Trophoblast cell (in vitro differentiated cells and primary cell): ENCODE measurements at regions not wholly inside any gene's neighbourhood (a gene's known extent, or its start where the extent isn't known, plus 50 kb on each side); places are given as distances from the start of the nearest gene placed in this dataset.

Experiments used
- DNase-seq, 2 donors: peaks; one replicate each; pipeline ENCODE4 v3.0.0-alpha.2; 2016
- H2AFZ ChIP-seq: 2 replicates; pipeline ENCODE4 v1.6.1; 2013; ENCODE audit warnings: low read length, moderate library complexity, mild to moderate bottlenecking; ENCODE audit not compliant: insufficient read depth, poor library complexity
- H2AK5ac ChIP-seq: 2 replicates; pipeline ENCODE4 v1.6.1; 2013; ENCODE audit warnings: mild to moderate bottlenecking, low read length
- H2BK120ac ChIP-seq: 2 replicates; pipeline ENCODE4 v1.6.1; 2013; ENCODE audit warnings: low read length, mild to moderate bottlenecking, moderate library complexity; ENCODE audit not compliant: insufficient read depth, poor library complexity
- H2BK12ac ChIP-seq: 2 replicates; pipeline ENCODE4 v1.6.1; 2013; ENCODE audit warnings: mild to moderate bottlenecking, low read length, moderate library complexity
- H2BK5ac ChIP-seq: 2 replicates; pipeline ENCODE4 v1.6.1; 2013; ENCODE audit warnings: low read length, low read depth, moderate library complexity, mild to moderate bottlenecking; ENCODE audit not compliant: poor library complexity
- H3K14ac ChIP-seq: 2 replicates; pipeline ENCODE4 v1.6.1; 2013; ENCODE audit warnings: mild to moderate bottlenecking, low read length
- H3K18ac ChIP-seq: 2 replicates; pipeline ENCODE4 v1.6.1; 2013; ENCODE audit warnings: mild to moderate bottlenecking, low read length
- H3K23ac ChIP-seq: 2 replicates; pipeline ENCODE4 v1.6.1; 2013; ENCODE audit warnings: low read length
- H3K27ac ChIP-seq: 2 replicates; pipeline ENCODE4 v1.5.1; 2013; ENCODE audit warnings: low read depth, mild to moderate bottlenecking, inconsistent platforms, low read length, moderate library complexity
- H3K27me3 ChIP-seq: 2 replicates; pipeline ENCODE4 v1.6.1; 2013; ENCODE audit warnings: inconsistent platforms, mild to moderate bottlenecking, low read length, moderate library complexity; ENCODE audit not compliant: insufficient read depth
- H3K36me3 ChIP-seq, 2 experiments: 1 replicate in 1 of 2; 2 replicates in 1 of 2; pipeline ENCODE4 v1.6.1; 2013; ENCODE audit warnings: low read length in 2 of 2, mild to moderate bottlenecking in 2 of 2, moderate library complexity in 1 of 2; ENCODE audit not compliant: insufficient read depth in 2 of 2, control insufficient read depth in 1 of 2
- H3K4ac ChIP-seq: 2 replicates; pipeline ENCODE4 v1.6.1; 2013; ENCODE audit warnings: low read depth, mild to moderate bottlenecking, low read length, moderate library complexity
- H3K4me1 ChIP-seq, 2 experiments: 1 replicate in 1 of 2; 2 replicates in 1 of 2; pipeline ENCODE4 v1.6.1; 2013; ENCODE audit warnings: low read length in 2 of 2, mild to moderate bottlenecking in 2 of 2, moderate library complexity in 1 of 2; ENCODE audit not compliant: insufficient read depth in 2 of 2, control insufficient read depth in 1 of 2
- H3K4me2 ChIP-seq: 2 replicates; pipeline ENCODE4 v1.6.1; 2013; ENCODE audit warnings: inconsistent platforms, mild to moderate bottlenecking, low read length, moderate library complexity
- H3K4me3 ChIP-seq: 2 replicates; pipeline ENCODE4 v1.5.1; 2013; ENCODE audit warnings: mild to moderate bottlenecking, low read depth, low read length, inconsistent platforms
- H3K79me1 ChIP-seq: one replicate; pipeline ENCODE4 v1.6.1; 2013; ENCODE audit warnings: low read length
- H3K79me2 ChIP-seq: 2 replicates; pipeline ENCODE4 v1.6.1; 2013; ENCODE audit warnings: low read length, mild to moderate bottlenecking; ENCODE audit not compliant: control insufficient read depth, insufficient read depth, poor library complexity
- H3K9ac ChIP-seq: 2 replicates; pipeline ENCODE4 v1.6.1; 2013; ENCODE audit warnings: mild to moderate bottlenecking, low read length
- H3K9me3 ChIP-seq: 2 replicates; pipeline ENCODE4 v1.6.1; 2013; ENCODE audit warnings: low read depth, mild to moderate bottlenecking, control low read depth, inconsistent platforms, low read length; ENCODE audit not compliant: insufficient read depth
- H4K12ac ChIP-seq: 2 replicates; pipeline ENCODE4 v1.6.1; 2013; ENCODE audit warnings: low read depth, mild to moderate bottlenecking, low read length, moderate library complexity
- H4K8ac ChIP-seq: 2 replicates; pipeline ENCODE4 v1.6.1; 2013; ENCODE audit warnings: low read depth, mild to moderate bottlenecking, low read length, moderate library complexity
- H4K91ac ChIP-seq: one replicate; pipeline ENCODE4 v1.6.1; 2013; ENCODE audit warnings: low read depth, mild to moderate bottlenecking, low read length, moderate library complexity
- WGBS: extraction: QIAGEN DNeasy Blood & Tissue Kit; methylation state at CpG from one replicate; pipeline ENCODE4 v1.1.7; 2013; ENCODE audit warnings: missing lambda C conversion rate; ENCODE audit not compliant: insufficient read length, insufficient coverage; ENCODE audit errors: extremely low coverage; 5-methylcytosine and 5-hydroxymethylcytosine counted together

DNA sequence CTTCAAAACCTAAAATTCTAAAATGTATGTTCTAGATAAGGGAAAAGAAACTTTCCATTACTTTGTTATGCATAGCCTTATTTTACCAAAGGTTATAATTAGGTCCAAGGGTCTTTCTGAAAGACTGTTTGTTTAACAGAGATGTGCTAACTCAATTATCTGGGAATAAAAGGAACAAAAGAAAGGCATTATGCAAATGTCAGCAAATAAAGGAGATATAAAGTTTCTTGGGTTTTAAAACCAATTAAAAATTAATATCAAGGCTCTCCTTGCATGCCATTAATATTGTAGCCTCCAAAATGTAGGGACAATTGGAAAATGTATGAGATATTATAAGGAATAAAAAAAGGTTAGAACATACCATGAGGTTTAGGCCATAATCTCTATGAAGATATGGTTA lies 87.8 kb upstream of the DOCK10 start:
- Histone ChIP-seq H3K4me3 (no peak overlapping the region), H3K36me3 (no peaks in the 10 kb centered on the region), H3K79me1 (no peaks in the 10 kb centered on the region), H3K4ac (no peak overlapping the region), H3K79me2 (no peaks in the 10 kb centered on the region), H4K12ac (no peak overlapping the region), H3K4me1 (no peaks in the 10 kb centered on the region), H3K23ac (no peak overlapping the region), H3K27me3 (no peaks in the 10 kb centered on the region), H3K4me2 (no peak overlapping the region), H3K27ac (no peak overlapping the region), H2BK12ac (no peak overlapping the region), H3K9me3 (peaks cover 2% of the 10 kb centered on the region), H2BK5ac (no peak overlapping the region), H2AK5ac (no peak overlapping the region), H4K91ac (no peak overlapping the region), H3K18ac (no peak overlapping the region), H4K8ac (no peak overlapping the region), H3K9ac (no peak overlapping the region), H2BK120ac (no peak overlapping the region), H2AFZ (no peak overlapping the region), H3K14ac (no peak overlapping the region)
- DNase-seq = no peak

DNA sequence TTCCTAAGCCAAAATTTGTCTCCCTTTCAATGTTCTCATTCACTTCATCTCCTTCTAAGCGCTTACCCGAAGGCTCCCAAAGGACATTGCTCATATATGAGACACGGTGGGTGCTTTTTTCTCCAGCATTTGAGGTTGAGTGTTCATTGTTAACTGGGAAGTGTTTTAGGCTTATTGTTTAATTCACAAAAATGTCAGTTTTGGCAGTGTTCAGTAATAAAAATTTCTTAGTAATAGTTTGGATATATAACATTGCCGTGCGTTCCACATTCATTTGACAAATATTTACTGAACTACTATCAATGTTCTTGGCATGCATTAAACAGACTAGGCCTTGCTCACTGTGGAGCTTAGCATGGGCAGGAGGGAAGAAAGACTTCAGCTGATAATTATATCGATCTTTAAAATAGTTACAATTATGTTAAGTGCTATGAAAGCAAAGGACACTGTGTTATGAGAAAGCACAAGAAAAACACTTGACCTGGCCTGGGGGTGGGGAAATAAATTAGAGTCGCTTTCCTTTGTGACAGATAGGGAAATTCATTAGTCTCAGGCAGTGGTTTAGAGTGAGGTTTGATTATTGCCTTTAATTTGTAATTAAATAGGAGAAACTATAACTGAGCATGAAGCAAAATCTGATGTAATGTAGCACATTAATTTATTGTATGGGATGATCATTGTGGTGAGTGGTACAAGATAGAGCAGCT lies 82.2 kb upstream of the DOCK10 start:
- no peak overlapping the region for H4K8ac ChIP-seq

DNA sequence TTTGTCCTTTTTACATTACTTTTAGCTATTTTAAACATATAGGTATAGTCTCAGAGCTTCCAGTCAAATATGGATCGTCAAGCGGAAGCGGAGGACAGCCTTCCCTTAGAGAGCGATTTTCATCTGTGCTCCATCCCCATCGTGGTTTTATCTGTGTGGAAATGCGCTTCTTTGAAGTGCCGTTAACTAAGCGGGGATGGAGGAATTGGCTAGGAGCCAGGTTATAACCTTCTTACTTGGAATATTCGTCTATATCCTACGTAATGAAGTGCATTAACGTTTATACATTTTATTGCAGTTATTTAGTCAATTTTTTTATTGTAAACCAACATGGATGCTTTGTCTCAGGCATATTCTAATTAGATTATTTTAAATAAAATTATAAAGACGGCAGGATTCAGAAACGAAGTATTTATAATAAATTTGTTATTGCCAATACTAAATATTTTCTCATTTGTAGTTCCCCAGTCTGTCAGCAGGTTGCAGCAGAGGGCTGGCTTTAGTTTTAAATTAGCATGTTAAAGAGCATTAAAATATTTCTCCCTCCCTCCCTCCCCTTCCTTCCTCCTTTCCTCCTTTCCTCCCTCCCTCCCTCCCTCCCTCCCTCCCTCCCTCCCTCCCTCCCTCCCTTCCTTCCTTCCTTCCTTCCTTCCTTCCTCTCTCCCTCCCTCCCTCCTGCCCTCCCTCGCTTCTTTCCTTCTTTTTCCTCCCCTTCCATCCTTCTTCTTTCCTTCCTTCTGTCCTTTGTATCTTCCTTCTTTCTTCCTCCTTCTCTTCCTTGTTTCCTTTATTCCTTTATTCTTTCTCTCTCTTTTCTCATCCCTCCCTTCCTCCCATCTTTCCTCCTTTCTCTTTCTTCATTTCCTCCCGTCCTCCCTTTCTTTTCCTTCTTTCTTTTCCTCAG lies 80.6 kb upstream of the DOCK10 start:
- no peaks in the 10 kb centered on the region for H3K79me2 ChIP-seq
- no peak overlapping the region for H3K23ac ChIP-seq
- no peak overlapping the region for H3K4me2 ChIP-seq
- 100% methylated on average over 1 of the region's 15 CpGs for WGBS
- no peak overlapping the region for H2BK12ac ChIP-seq
- peak in 1 of 2 donors; percentile 47 for DNase-seq
- no peaks in the 10 kb centered on the region for H3K9me3 ChIP-seq
- no peak overlapping the region for H3K14ac ChIP-seq
- H3K4me3 ChIP-seq = no peak overlapping the region
- H3K79me1 ChIP-seq = no peaks in the 10 kb centered on the region
- H2BK120ac ChIP-seq = peak overlapping the region; percentile 60
- no peaks in the 10 kb centered on the region for H3K4me1 ChIP-seq
- H2AK5ac ChIP-seq = no peak overlapping the region
- H3K27me3 ChIP-seq = no peaks in the 10 kb centered on the region
- no peak overlapping the region for H3K9ac ChIP-seq
- H3K4ac ChIP-seq = no peak overlapping the region
- no peak overlapping the region for H4K8ac ChIP-seq
- no peak overlapping the region for H3K27ac ChIP-seq
- H2AFZ ChIP-seq = no peak overlapping the region
- H2BK5ac ChIP-seq = no peak overlapping the region
- H3K18ac ChIP-seq = no peak overlapping the region
- no peak overlapping the region for H4K12ac ChIP-seq
- H3K36me3 ChIP-seq = no peaks in the 10 kb centered on the region
- H4K91ac ChIP-seq = no peak overlapping the region

More for the DNA sequence above, 82.2 kb upstream of the DOCK10 start:
- Histone ChIP-seq H3K23ac (no peak overlapping the region), H4K12ac (no peak overlapping the region), H3K9me3 (no peaks in the 10 kb centered on the region), H3K79me2 (no peaks in the 10 kb centered on the region), H3K18ac (no peak overlapping the region), H3K36me3 (no peaks in the 10 kb centered on the region), H3K79me1 (no peaks in the 10 kb centered on the region), H2BK5ac (no peak overlapping the region), H3K27ac (no peak overlapping the region), H2AK5ac (no peak overlapping the region), H2BK12ac (no peak overlapping the region), H2BK120ac (no peak overlapping the region), H3K4ac (no peak overlapping the region), H3K4me3 (no peak overlapping the region), H3K4me1 (no peaks in the 10 kb centered on the region), H2AFZ (no peak overlapping the region), H3K27me3 (no peaks in the 10 kb centered on the region), H4K91ac (no peak overlapping the region), H3K14ac (no peak overlapping the region), H3K9ac (no peak overlapping the region), H3K4me2 (no peak overlapping the region)
- no peak for DNase-seq
- WGBS = no CpG with 5 or more reads among the region's 7 CpGs

DNA sequence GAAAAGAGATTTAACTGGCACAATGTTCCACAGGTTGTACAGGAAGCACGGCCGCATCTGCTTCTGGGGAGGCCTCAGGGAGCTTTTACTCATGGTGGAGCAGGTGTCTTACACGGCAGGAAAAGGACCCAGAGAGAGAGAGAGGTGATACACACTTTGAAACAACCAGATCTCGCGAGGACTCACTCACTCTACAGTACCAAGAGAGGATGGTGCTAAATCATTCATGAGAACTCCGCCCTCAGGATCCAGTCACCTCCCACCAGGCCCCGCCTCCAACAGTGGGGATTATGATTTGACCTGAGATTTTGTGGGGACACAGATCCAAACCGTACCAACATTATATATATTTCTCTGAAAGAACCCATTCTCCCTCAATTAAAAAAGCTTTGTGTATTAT lies 79.7 kb upstream of the DOCK10 start:
- no peaks in the 10 kb centered on the region for H3K27me3 ChIP-seq
- H3K9ac ChIP-seq = no peak overlapping the region
- H2AK5ac ChIP-seq = no peak overlapping the region
- no peak overlapping the region for H2BK120ac ChIP-seq
- H3K4me2 ChIP-seq = no peak overlapping the region
- H3K4me3 ChIP-seq = no peak overlapping the region
- no peaks in the 10 kb centered on the region for H3K4me1 ChIP-seq
- no peaks in the 10 kb centered on the region for H3K36me3 ChIP-seq
- WGBS = no CpG with 5 or more reads among the region's 8 CpGs
- H4K12ac ChIP-seq = no peak overlapping the region
- no peak overlapping the region for H2AFZ ChIP-seq
- no peak overlapping the region for H4K8ac ChIP-seq
- no peak overlapping the region for H3K27ac ChIP-seq
- H3K79me2 ChIP-seq = no peaks in the 10 kb centered on the region
- no peak overlapping the region for H4K91ac ChIP-seq
- no peaks in the 10 kb centered on the region for H3K9me3 ChIP-seq
- H3K18ac ChIP-seq = no peak overlapping the region
- no peak overlapping the region for H3K14ac ChIP-seq
- no peak for DNase-seq
- no peak overlapping the region for H3K4ac ChIP-seq
- H3K79me1 ChIP-seq = no peaks in the 10 kb centered on the region
- no peak overlapping the region for H2BK5ac ChIP-seq
- H2BK12ac ChIP-seq = no peak overlapping the region
- no peak overlapping the region for H3K23ac ChIP-seq
